HepG2 (cell line): ENCODE measurements at regions not wholly inside any gene's neighbourhood (a gene's known extent, or its start where the extent isn't known, plus 50 kb on each side); places are given as distances from the start of the nearest gene placed in this dataset.

Source experiments
- DNMT3B ChIP-seq: conservative IDR thresholded peaks from 2 replicates; pipeline ENCODE4 v1.6.1; 2016; ENCODE audit warnings: missing biosample characterization, control low read depth
- FOXK1 ChIP-seq: sonication (generic); formaldehyde crosslinking; IDR thresholded peaks from 2 replicates; pipeline ENCODE4 v1.4.0; 2020; ENCODE audit warnings: low read depth, missing genetic modification reagents, borderline replicate concordance
- MTA1 ChIP-seq: sonication (generic); formaldehyde crosslinking; IDR thresholded peaks from 2 replicates; pipeline ENCODE4 v1.4.0; 2020; ENCODE audit warnings: missing genetic modification reagents, mild to moderate bottlenecking, borderline replicate concordance
- NR2F6 ChIP-seq, 2 experiments: IDR thresholded peaks; 2 replicates each; pipeline ENCODE4 v1.6.1; 2016; ENCODE audit warnings: antibody characterized with exemption in 1 of 2, mild to moderate bottlenecking in 1 of 2
- RARA ChIP-seq: IDR thresholded peaks from 2 replicates; pipeline ENCODE4 v1.6.1; 2016; ENCODE audit warnings: missing genetic modification reagents, missing compliant biosample characterization
- SAP130 ChIP-seq: IDR thresholded peaks from 2 replicates; pipeline ENCODE4 v1.6.1; 2016; ENCODE audit warnings: low read depth
- SOX13 ChIP-seq, 3 experiments: fragments of 450-650 bp in 1 of 3; sonication (generic) in 1 of 3; formaldehyde crosslinking in 1 of 3; IDR thresholded peaks in 2 of 3; conservative IDR thresholded peaks in 1 of 3; 2 replicates each; pipeline versions ENCODE4 v1.5.0 to v1.6.1; 2016 to 2020; ENCODE audit warnings: antibody characterized with exemption in 1 of 3, mild to moderate bottlenecking in 1 of 3, missing compliant biosample characterization in 1 of 3, missing genetic modification reagents in 1 of 3, moderate library complexity in 1 of 3
- ZNF343 ChIP-seq: sonication (generic); formaldehyde crosslinking; IDR thresholded peaks from 2 replicates; pipeline ENCODE4 v1.4.0; 2020; ENCODE audit warnings: mild to moderate bottlenecking, missing genetic modification reagents
- ZNF367 ChIP-seq: sonication (generic); formaldehyde crosslinking; IDR thresholded peaks from 2 replicates; pipeline ENCODE4 v1.4.0; 2020; ENCODE audit warnings: missing genetic modification reagents, borderline replicate concordance
- ZNF441 ChIP-seq: sonication (generic); formaldehyde crosslinking; IDR thresholded peaks from 2 replicates; pipeline ENCODE4 v1.7.0; 2021; ENCODE audit warnings: missing genetic modification reagents, borderline replicate concordance
- ZNF558 ChIP-seq: sonication (generic); formaldehyde crosslinking; IDR thresholded peaks from 2 replicates; pipeline ENCODE4 v1.9.0; 2022; ENCODE audit warnings: mild to moderate bottlenecking, missing genetic modification reagents, borderline replicate concordance
- TF ChIP-seq, protein P1 (sequence below): IDR thresholded peaks from 2 replicates; pipeline ENCODE4 v1.4.0; 2020; ENCODE audit warnings: mild to moderate bottlenecking, missing genetic modification reagents
- TF ChIP-seq, protein P2 (sequence below): sonication (generic); formaldehyde crosslinking; IDR thresholded peaks from 2 replicates; pipeline ENCODE4 v1.4.0; 2020; ENCODE audit warnings: missing genetic modification reagents
- TF ChIP-seq, protein P3 (sequence below), 2 experiments: sonication (generic) in 1 of 2; formaldehyde crosslinking in 1 of 2; IDR thresholded peaks; 2 replicates each; pipeline versions ENCODE4 v1.4.0 to v1.6.1; 2016 to 2020; ENCODE audit warnings: borderline replicate concordance in 1 of 2, low read depth in 1 of 2, mild to moderate bottlenecking in 1 of 2, missing genetic modification reagents in 1 of 2
- TF ChIP-seq, protein P4 (sequence below): sonication (generic); formaldehyde crosslinking; IDR thresholded peaks from 2 replicates; pipeline ENCODE4 v1.4.0; 2020; ENCODE audit warnings: mild to moderate bottlenecking, missing genetic modification reagents

- TF ChIP-seq, protein P1, sequence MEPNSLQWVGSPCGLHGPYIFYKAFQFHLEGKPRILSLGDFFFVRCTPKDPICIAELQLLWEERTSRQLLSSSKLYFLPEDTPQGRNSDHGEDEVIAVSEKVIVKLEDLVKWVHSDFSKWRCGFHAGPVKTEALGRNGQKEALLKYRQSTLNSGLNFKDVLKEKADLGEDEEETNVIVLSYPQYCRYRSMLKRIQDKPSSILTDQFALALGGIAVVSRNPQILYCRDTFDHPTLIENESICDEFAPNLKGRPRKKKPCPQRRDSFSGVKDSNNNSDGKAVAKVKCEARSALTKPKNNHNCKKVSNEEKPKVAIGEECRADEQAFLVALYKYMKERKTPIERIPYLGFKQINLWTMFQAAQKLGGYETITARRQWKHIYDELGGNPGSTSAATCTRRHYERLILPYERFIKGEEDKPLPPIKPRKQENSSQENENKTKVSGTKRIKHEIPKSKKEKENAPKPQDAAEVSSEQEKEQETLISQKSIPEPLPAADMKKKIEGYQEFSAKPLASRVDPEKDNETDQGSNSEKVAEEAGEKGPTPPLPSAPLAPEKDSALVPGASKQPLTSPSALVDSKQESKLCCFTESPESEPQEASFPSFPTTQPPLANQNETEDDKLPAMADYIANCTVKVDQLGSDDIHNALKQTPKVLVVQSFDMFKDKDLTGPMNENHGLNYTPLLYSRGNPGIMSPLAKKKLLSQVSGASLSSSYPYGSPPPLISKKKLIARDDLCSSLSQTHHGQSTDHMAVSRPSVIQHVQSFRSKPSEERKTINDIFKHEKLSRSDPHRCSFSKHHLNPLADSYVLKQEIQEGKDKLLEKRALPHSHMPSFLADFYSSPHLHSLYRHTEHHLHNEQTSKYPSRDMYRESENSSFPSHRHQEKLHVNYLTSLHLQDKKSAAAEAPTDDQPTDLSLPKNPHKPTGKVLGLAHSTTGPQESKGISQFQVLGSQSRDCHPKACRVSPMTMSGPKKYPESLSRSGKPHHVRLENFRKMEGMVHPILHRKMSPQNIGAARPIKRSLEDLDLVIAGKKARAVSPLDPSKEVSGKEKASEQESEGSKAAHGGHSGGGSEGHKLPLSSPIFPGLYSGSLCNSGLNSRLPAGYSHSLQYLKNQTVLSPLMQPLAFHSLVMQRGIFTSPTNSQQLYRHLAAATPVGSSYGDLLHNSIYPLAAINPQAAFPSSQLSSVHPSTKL: peak; percentile 53; the same call in 1 of the 2 replicates
- TF ChIP-seq ZNF441 (CRISPR knock-in tag): no peak
- no peak for TF ChIP-seq FOXK1
- TF ChIP-seq RARA (CRISPR knock-in tag): 0 out of 2 replicates have a peak, but pooled peaks have one; percentile 8
- TF ChIP-seq ZNF367 (CRISPR knock-in tag): no peak
- TF ChIP-seq, protein P2, sequence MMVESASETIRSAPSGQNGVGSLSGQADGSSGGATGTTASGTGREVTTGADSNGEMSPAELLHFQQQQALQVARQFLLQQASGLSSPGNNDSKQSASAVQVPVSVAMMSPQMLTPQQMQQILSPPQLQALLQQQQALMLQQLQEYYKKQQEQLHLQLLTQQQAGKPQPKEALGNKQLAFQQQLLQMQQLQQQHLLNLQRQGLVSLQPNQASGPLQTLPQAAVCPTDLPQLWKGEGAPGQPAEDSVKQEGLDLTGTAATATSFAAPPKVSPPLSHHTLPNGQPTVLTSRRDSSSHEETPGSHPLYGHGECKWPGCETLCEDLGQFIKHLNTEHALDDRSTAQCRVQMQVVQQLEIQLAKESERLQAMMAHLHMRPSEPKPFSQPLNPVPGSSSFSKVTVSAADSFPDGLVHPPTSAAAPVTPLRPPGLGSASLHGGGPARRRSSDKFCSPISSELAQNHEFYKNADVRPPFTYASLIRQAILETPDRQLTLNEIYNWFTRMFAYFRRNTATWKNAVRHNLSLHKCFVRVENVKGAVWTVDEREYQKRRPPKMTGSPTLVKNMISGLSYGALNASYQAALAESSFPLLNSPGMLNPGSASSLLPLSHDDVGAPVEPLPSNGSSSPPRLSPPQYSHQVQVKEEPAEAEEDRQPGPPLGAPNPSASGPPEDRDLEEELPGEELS (CRISPR knock-in tag): 0 out of 2 replicates have a peak, but pooled peaks have one; percentile 16
- no peak for TF ChIP-seq SOX13 (IDR thresholded peaks at IDR 0.05)
- TF ChIP-seq SOX13 (CRISPR knock-in tag; conservative IDR thresholded peaks at IDR 0.05 in 1 of 2, IDR thresholded peaks at IDR 0.05 in 1 of 2): peak in 1 of 2 experiments; percentile 21; a peak in 1 of 4 replicates
- peak; percentile 19; the same call in 1 of the 2 replicates for TF ChIP-seq SAP130
- TF ChIP-seq DNMT3B: no peak
- TF ChIP-seq MTA1 (CRISPR knock-in tag): no peak
- TF ChIP-seq, protein P3, sequence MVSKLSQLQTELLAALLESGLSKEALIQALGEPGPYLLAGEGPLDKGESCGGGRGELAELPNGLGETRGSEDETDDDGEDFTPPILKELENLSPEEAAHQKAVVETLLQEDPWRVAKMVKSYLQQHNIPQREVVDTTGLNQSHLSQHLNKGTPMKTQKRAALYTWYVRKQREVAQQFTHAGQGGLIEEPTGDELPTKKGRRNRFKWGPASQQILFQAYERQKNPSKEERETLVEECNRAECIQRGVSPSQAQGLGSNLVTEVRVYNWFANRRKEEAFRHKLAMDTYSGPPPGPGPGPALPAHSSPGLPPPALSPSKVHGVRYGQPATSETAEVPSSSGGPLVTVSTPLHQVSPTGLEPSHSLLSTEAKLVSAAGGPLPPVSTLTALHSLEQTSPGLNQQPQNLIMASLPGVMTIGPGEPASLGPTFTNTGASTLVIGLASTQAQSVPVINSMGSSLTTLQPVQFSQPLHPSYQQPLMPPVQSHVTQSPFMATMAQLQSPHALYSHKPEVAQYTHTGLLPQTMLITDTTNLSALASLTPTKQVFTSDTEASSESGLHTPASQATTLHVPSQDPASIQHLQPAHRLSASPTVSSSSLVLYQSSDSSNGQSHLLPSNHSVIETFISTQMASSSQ (IDR thresholded peaks at IDR 0.05; ENCODE audit: low read depth): 0 out of 2 replicates have a peak, but pooled peaks have one; percentile 41
- TF ChIP-seq, protein P3 (CRISPR knock-in tag; IDR thresholded peaks at IDR 0.05; ENCODE audit: borderline replicate concordance): no peak
- no peak for TF ChIP-seq ZNF343 (CRISPR knock-in tag)
- TF ChIP-seq NR2F6 (IDR thresholded peaks at IDR 0.05): no peak
- TF ChIP-seq NR2F6 (CRISPR knock-in tag; IDR thresholded peaks at IDR 0.05): 0 out of 2 replicates have a peak, but pooled peaks have one; percentile 18
- TF ChIP-seq, protein P4, sequence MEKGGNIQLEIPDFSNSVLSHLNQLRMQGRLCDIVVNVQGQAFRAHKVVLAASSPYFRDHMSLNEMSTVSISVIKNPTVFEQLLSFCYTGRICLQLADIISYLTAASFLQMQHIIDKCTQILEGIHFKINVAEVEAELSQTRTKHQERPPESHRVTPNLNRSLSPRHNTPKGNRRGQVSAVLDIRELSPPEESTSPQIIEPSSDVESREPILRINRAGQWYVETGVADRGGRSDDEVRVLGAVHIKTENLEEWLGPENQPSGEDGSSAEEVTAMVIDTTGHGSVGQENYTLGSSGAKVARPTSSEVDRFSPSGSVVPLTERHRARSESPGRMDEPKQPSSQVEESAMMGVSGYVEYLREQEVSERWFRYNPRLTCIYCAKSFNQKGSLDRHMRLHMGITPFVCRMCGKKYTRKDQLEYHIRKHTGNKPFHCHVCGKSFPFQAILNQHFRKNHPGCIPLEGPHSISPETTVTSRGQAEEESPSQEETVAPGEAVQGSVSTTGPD: no peak
- TF ChIP-seq ZNF558 (CRISPR knock-in tag): no peak
These were observed 141.1 kb downstream of the ENC1 start (continued) for GRCh38 chr5:74499256-74500050.
